ENCODE measurements at regions not wholly inside any gene's neighbourhood (a gene's known extent, or its start where the extent isn't known, plus 50 kb on each side); places are given as distances from the start of the nearest gene placed in this dataset.

- Histone ChIP-seq H3K36me3 (ENCODE audit: control insufficient read depth, insufficient read depth, low read length) (no peaks in the 10 kb centered on the region), H3K27me3 (ENCODE audit: control insufficient read depth, insufficient read depth, low read length) (no peaks in the 10 kb centered on the region), H3K4me3 (ENCODE audit: low read depth, low read length) (no peak overlapping the region)
- DNase-seq (ENCODE audit: low read depth): no peak
- ChIA-PET POLR2A (no interaction called here), CTCF (interaction anchor here (0.6 to 1.2 kb wide), 2 partner anchors 9 to 22 kb away, joined by 3 read pairs; no protein-coding TSS in a partner anchor)
- TF ChIP-seq CTCF (IDR thresholded peaks at IDR 0.05; ENCODE audit: insufficient read depth, low read depth, low read length): no peak
Measured at GRCh38 chr2:215769246-215769645, 244.1 kb downstream of the MREG start.

- POLR2A ChIA-PET: no interaction called here
- CTCF ChIA-PET: no interaction called here
- Histone ChIP-seq H3K4me3 (ENCODE audit: low read depth, low read length) (no peak overlapping the region), H3K27me3 (ENCODE audit: control insufficient read depth, insufficient read depth, low read length) (no peaks in the 10 kb centered on the region), H3K36me3 (ENCODE audit: control insufficient read depth, insufficient read depth, low read length) (no peaks in the 10 kb centered on the region)
- DNase-seq (ENCODE audit: low read depth): no peak
- no peak for TF ChIP-seq CTCF (IDR thresholded peaks at IDR 0.05; ENCODE audit: insufficient read depth, low read depth, low read length)
Measured at GRCh38 chr2:215767625-215768024, 245.7 kb downstream of the MREG start.

GRCh38 chr2:215765729-215766360, 247.5 kb downstream of the MREG start:
- ChIA-PET CTCF (interaction anchor here (0.8 kb wide), 1 partner anchor 84 kb away, joined by 3 read pairs; no protein-coding TSS in a partner anchor), POLR2A (no interaction called here)
- Histone ChIP-seq H3K4me3 (ENCODE audit: low read depth, low read length) (no peak overlapping the region), H3K27me3 (ENCODE audit: control insufficient read depth, insufficient read depth, low read length) (no peaks in the 10 kb centered on the region), H3K36me3 (ENCODE audit: control insufficient read depth, insufficient read depth, low read length) (no peaks in the 10 kb centered on the region)
- no peak for TF ChIP-seq CTCF (IDR thresholded peaks at IDR 0.05; ENCODE audit: insufficient read depth, low read depth, low read length)
- no peak for DNase-seq (ENCODE audit: low read depth)

- Histone ChIP-seq H3K36me3 (ENCODE audit: control insufficient read depth, insufficient read depth, low read length) (no peaks in the 10 kb centered on the region), H3K4me3 (ENCODE audit: low read depth, low read length) (no peak overlapping the region), H3K27me3 (ENCODE audit: control insufficient read depth, insufficient read depth, low read length) (no peaks in the 10 kb centered on the region)
- no peak for DNase-seq (ENCODE audit: low read depth)
- TF ChIP-seq CTCF (IDR thresholded peaks at IDR 0.05; ENCODE audit: insufficient read depth, low read depth, low read length): no peak
- ChIA-PET POLR2A (no interaction called here), CTCF (interaction anchor here (1.4 kb wide), 1 partner anchor 9 kb away, joined by 5 read pairs; no protein-coding TSS in a partner anchor)
Measured at GRCh38 chr2:215764441-215765048, 248.8 kb downstream of the MREG start.

- TF ChIP-seq CTCF (IDR thresholded peaks at IDR 0.05; ENCODE audit: insufficient read depth, low read depth, low read length): no peak
- ChIA-PET POLR2A (no interaction called here), CTCF (interaction anchor here (0.7 to 1.0 kb wide), 2 partner anchors 9 to 31 kb away, joined by 3 read pairs; no protein-coding TSS in a partner anchor)
- DNase-seq (ENCODE audit: low read depth): no peak
- H3K4me3 ChIP-seq (ENCODE audit: low read depth, low read length): no peak overlapping the region
- no peaks in the 10 kb centered on the region for H3K36me3 ChIP-seq (ENCODE audit: control insufficient read depth, insufficient read depth, low read length)
- H3K27me3 ChIP-seq (ENCODE audit: control insufficient read depth, insufficient read depth, low read length): no peaks in the 10 kb centered on the region
Measured at GRCh38 chr2:215760557-215760956, 252.8 kb downstream of the MREG start.

Measured in BJ (cell line).